A549 (cell line): ENCODE measurements at regions not wholly inside any gene's neighbourhood (a gene's known extent, or its start where the extent isn't known, plus 50 kb on each side); places are given as distances from the start of the nearest gene placed in this dataset.

Experiments used
- ATOH8 ChIP-seq: fragments of 250-450 bp; sonication (Bioruptor Pico); IDR thresholded peaks from 2 replicates; pipeline ENCODE4 v1.5.0; 2020; ENCODE audit warnings: low read depth, mild to moderate bottlenecking, moderate library complexity
- BHLHE40 ChIP-seq: IDR thresholded peaks from 2 replicates; pipeline ENCODE4 v1.6.1; 2012; ENCODE audit warnings: low read depth, low read length, inconsistent platforms
- EHMT2 ChIP-seq: fragments of 200-600 bp; sonication (generic); IDR thresholded peaks from 2 replicates; pipeline ENCODE4 v1.6.1; 2016; ENCODE audit warnings: antibody characterized with exemption, low read depth, mild to moderate bottlenecking, moderate library complexity
- EP300 ChIP-seq, 2 experiments: fragments of >200 bp; sonication (Bioruptor Twin); formaldehyde crosslinking; IDR thresholded peaks; 2 replicates in 1 of 2; 3 replicates in 1 of 2; pipeline ENCODE4 v1.6.1; 2016 to 2017
- PBX3 ChIP-seq: IDR thresholded peaks from 2 replicates; pipeline ENCODE4 v1.6.1; 2012
- POLR2A ChIP-seq: IDR thresholded peaks from 2 replicates; pipeline ENCODE4 v1.6.1; 2012; ENCODE audit warnings: mild to moderate bottlenecking, low read length
- RCOR1 ChIP-seq: fragments of 150-350 bp; IDR thresholded peaks from 2 replicates; pipeline ENCODE4 v1.6.1; 2014; ENCODE audit warnings: antibody characterized with exemption, low read length, low read depth
- RNF2 ChIP-seq: fragments of 200-600 bp; sonication (generic); IDR thresholded peaks from 2 replicates; pipeline ENCODE4 v1.6.1; 2016; ENCODE audit warnings: low read depth, mild to moderate bottlenecking, antibody characterized with exemption, moderate library complexity, borderline replicate concordance
- SMC3 ChIP-seq: fragments of >200 bp; sonication (Bioruptor Twin); formaldehyde crosslinking; IDR thresholded peaks from 3 replicates; pipeline ENCODE4 v1.6.1; 2018; ENCODE audit warnings: inconsistent platforms
- TP53 ChIP-seq: fragments of 250-450 bp; sonication (Bioruptor Pico); IDR thresholded peaks from 2 replicates; pipeline ENCODE4 v1.5.0; 2021; ENCODE audit warnings: mild to moderate bottlenecking, moderate library complexity
- TF ChIP-seq, protein P1 (sequence below): IDR thresholded peaks from 2 replicates; pipeline ENCODE4 v1.6.1; 2012
- TF ChIP-seq, protein P2 (sequence below): fragments of >200 bp; sonication (Bioruptor Twin); formaldehyde crosslinking; IDR thresholded peaks from 3 replicates; pipeline ENCODE4 v1.5.1; 2016
- TF ChIP-seq, protein P3 (sequence below): fragments of 200-600 bp; sonication (generic); IDR thresholded peaks from 2 replicates; pipeline ENCODE4 v1.6.1; 2016; ENCODE audit warnings: antibody characterized with exemption, mild to moderate bottlenecking, moderate library complexity

DNA sequence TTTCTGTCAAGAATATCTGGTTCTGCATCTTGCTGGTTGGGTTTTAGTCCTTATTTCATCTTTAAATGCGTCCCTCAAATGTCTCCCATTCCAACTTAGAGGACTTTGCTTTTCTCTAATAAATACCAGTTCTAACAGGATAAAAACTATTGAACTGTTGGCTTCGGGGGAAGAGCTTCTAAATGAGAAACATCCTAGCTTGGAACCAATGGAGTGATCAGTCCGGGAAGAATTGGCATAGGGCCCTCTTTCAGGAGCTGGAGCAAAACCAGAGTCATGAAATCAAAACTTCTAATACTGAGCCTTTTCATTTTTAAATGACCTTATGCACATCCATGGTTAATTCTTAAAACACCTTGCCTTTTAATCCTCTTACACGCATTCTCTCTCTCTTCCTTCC, 401.6 kb upstream of the SMIM21 start:
- TF ChIP-seq RCOR1 = no peak
- TF ChIP-seq, protein P1, sequence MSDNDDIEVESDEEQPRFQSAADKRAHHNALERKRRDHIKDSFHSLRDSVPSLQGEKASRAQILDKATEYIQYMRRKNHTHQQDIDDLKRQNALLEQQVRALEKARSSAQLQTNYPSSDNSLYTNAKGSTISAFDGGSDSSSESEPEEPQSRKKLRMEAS = no peak
- TF ChIP-seq TP53 (CRISPR knock-in tag) = no peak
- TF ChIP-seq PBX3 = no peak
- TF ChIP-seq, protein P2, sequence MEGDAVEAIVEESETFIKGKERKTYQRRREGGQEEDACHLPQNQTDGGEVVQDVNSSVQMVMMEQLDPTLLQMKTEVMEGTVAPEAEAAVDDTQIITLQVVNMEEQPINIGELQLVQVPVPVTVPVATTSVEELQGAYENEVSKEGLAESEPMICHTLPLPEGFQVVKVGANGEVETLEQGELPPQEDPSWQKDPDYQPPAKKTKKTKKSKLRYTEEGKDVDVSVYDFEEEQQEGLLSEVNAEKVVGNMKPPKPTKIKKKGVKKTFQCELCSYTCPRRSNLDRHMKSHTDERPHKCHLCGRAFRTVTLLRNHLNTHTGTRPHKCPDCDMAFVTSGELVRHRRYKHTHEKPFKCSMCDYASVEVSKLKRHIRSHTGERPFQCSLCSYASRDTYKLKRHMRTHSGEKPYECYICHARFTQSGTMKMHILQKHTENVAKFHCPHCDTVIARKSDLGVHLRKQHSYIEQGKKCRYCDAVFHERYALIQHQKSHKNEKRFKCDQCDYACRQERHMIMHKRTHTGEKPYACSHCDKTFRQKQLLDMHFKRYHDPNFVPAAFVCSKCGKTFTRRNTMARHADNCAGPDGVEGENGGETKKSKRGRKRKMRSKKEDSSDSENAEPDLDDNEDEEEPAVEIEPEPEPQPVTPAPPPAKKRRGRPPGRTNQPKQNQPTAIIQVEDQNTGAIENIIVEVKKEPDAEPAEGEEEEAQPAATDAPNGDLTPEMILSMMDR = no peak
- no peak for TF ChIP-seq EHMT2
- no peak for TF ChIP-seq EP300 (IDR thresholded peaks at IDR 0.05)
- TF ChIP-seq RNF2 = no peak
- TF ChIP-seq BHLHE40 = no peak
- TF ChIP-seq ATOH8 (CRISPR knock-in tag) = no peak
- TF ChIP-seq, protein P3, sequence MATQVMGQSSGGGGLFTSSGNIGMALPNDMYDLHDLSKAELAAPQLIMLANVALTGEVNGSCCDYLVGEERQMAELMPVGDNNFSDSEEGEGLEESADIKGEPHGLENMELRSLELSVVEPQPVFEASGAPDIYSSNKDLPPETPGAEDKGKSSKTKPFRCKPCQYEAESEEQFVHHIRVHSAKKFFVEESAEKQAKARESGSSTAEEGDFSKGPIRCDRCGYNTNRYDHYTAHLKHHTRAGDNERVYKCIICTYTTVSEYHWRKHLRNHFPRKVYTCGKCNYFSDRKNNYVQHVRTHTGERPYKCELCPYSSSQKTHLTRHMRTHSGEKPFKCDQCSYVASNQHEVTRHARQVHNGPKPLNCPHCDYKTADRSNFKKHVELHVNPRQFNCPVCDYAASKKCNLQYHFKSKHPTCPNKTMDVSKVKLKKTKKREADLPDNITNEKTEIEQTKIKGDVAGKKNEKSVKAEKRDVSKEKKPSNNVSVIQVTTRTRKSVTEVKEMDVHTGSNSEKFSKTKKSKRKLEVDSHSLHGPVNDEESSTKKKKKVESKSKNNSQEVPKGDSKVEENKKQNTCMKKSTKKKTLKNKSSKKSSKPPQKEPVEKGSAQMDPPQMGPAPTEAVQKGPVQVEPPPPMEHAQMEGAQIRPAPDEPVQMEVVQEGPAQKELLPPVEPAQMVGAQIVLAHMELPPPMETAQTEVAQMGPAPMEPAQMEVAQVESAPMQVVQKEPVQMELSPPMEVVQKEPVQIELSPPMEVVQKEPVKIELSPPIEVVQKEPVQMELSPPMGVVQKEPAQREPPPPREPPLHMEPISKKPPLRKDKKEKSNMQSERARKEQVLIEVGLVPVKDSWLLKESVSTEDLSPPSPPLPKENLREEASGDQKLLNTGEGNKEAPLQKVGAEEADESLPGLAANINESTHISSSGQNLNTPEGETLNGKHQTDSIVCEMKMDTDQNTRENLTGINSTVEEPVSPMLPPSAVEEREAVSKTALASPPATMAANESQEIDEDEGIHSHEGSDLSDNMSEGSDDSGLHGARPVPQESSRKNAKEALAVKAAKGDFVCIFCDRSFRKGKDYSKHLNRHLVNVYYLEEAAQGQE = no peak
- no peak for TF ChIP-seq POLR2A
- no peak for TF ChIP-seq SMC3
